Chondrocyte (in vitro differentiated cells): ENCODE measurements at regions not wholly inside any gene's neighbourhood (a gene's known extent, or its start where the extent isn't known, plus 50 kb on each side); places are given as distances from the start of the nearest gene placed in this dataset.
"Not testable (repeated sequence)": the region's sequence is repeated elsewhere in the genome, so short reads cannot be mapped to it uniquely, and the experiment has no call there.

Experiments
- DNase-seq: peaks from one replicate; pipeline ENCODE4 v3.0.0; 2021; ENCODE audit warnings: mixed read lengths, low spot score
- H3K27ac Mint-ChIP-seq: one replicate; pipeline ENCODE4 v1.8.0; 2021; ENCODE audit warnings: mild to moderate bottlenecking, moderate library complexity, mixed read lengths; ENCODE audit not compliant: unreplicated experiment
- H3K27me3 Mint-ChIP-seq: 2 replicates; pipeline ENCODE4 v1.8.0; 2021; ENCODE audit warnings: low read depth, mixed read lengths
- H3K36me3 Mint-ChIP-seq: 2 replicates; pipeline ENCODE4 v1.8.0; 2021; ENCODE audit warnings: low read depth, mixed read lengths
- H3K4me1 Mint-ChIP-seq: 2 replicates; pipeline ENCODE4 v1.8.0; 2021; ENCODE audit warnings: low read depth, mild to moderate bottlenecking, mixed read lengths
- H3K4me3 Mint-ChIP-seq: one replicate; pipeline ENCODE4 v1.8.0; 2021; ENCODE audit warnings: mild to moderate bottlenecking, moderate library complexity, mixed read lengths; ENCODE audit not compliant: unreplicated experiment
- H3K9me3 Mint-ChIP-seq: 2 replicates; pipeline ENCODE4 v1.8.0; 2021; ENCODE audit warnings: low read depth, mixed read lengths
- CTCF ChIP-seq: fragments of 200-600 bp; sonication (generic); IDR thresholded peaks from 2 replicates; pipeline ENCODE4 v1.5.0; 2021; ENCODE audit warnings: antibody characterized with exemption, mild to moderate bottlenecking, moderate library complexity

DNA sequence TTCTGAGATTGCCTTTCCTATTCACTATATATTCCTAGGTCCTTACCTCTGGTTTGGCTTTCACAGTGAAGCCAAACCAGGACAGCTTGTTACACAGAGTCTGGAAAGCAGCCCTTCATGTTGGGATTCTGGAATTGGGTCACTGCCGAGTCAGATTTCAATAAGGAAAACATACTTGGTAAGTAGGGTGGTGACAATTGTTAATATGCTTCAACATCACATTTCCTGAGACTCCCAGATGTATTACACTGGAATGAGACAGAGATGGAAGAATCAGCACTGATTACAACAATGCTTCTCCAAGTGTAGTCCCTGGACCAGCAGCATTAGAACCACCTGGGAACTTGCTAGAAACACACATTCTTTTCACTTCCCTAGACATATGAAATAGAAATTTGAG is 268.9 kb upstream of the SEMA3C start:
- TF ChIP-seq CTCF, result no peak

DNA sequence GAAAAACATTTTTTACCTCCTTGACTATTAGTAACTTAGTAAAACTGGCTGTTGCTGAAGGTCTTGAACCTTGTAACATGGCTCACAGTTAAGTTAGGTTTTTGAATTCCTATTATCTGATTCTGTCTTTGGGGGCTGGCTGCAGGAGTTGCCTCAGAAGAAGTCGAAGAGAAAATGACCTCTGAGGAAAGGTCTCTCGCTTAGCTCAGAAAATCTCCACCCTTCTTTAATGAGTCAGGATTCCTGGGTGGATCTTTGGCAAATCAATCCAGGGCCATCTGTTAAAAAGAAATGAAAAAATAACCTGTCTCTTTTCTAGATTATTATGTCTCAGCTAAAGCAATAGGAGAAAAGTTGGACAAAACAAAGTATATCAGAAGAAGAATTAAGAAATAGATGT is 267.8 kb upstream of the SEMA3C start:
- Mint-ChIP-seq H3K4me3 (no peak overlapping the region), H3K27ac (no peak overlapping the region), H3K27me3 (no peaks in the 10 kb centered on the region), H3K9me3 (no peaks in the 10 kb centered on the region), H3K4me1 (peaks cover 25% of the 10 kb centered on the region), H3K36me3 (no peaks in the 10 kb centered on the region)
- TF ChIP-seq CTCF, result no peak
- no peak for DNase-seq

More for the DNA sequence above, 268.9 kb upstream of the SEMA3C start:
- no peaks in the 10 kb centered on the region for H3K9me3 Mint-ChIP-seq
- H3K27ac Mint-ChIP-seq, result no peak overlapping the region
- no peaks in the 10 kb centered on the region for H3K27me3 Mint-ChIP-seq
- DNase-seq, result no peak
- no peaks in the 10 kb centered on the region for H3K36me3 Mint-ChIP-seq
- no peak overlapping the region for H3K4me3 Mint-ChIP-seq
- H3K4me1 Mint-ChIP-seq, result peaks cover 25% of the 10 kb centered on the region

GRCh38 chr7:81185072-81185471 is 266.2 kb upstream of the SEMA3C start:
- no peak for DNase-seq
- H3K36me3 Mint-ChIP-seq, result no peaks in the 10 kb centered on the region
- H3K27me3 Mint-ChIP-seq, result no peaks in the 10 kb centered on the region
- no peak overlapping the region for H3K27ac Mint-ChIP-seq
- no peak for TF ChIP-seq CTCF
- H3K4me1 Mint-ChIP-seq, result peaks cover 12% of the 10 kb centered on the region
- no peaks in the 10 kb centered on the region for H3K9me3 Mint-ChIP-seq
- H3K4me3 Mint-ChIP-seq, result no peak overlapping the region

DNA sequence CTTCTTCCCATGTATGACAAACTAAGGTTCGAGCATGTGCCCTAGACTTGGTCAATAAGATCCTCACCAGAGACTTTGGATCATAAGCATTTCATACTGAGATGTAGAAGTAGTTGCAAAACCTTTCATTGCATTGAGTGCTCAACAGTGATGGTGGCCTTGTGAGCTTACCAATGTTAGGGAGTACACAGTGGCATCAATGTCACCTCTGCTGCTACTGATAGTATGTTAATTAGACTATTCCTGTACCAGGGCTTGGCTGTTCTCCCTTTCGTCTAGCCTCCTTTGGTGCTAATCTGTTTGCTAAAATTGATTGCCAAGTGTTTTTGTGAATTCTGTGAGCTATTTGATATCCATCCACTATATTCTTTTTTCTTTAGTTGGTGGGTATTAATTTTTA is 264.5 kb upstream of the SEMA3C start:
- H3K4me3 Mint-ChIP-seq, result no peak overlapping the region
- H3K36me3 Mint-ChIP-seq, result peaks cover 1% of the 10 kb centered on the region
- no peaks in the 10 kb centered on the region for H3K27me3 Mint-ChIP-seq
- H3K4me1 Mint-ChIP-seq, result peaks cover 12% of the 10 kb centered on the region
- TF ChIP-seq CTCF, result no peak
- H3K9me3 Mint-ChIP-seq, result no peaks in the 10 kb centered on the region
- no peak overlapping the region for H3K27ac Mint-ChIP-seq
- DNase-seq, result no peak

DNA sequence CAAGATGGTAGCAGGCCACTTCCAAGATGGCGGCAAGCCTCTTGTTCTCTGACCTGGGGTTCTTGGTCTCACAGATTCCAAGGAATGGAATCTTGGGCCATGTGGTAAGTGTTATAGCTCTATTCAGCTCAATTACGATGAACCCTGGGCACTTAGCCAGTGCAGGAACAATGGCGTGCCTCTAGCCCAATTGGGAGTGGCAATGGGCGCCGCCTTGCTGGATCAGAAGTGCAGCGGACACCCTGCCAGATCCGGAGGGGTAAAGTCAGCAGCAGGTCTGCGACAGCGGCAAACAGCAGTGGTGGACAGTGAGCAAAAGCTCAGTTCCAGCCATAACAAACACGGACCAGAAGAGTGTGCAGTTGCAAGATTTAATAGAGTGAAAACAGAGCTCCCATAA is 263.2 kb upstream of the SEMA3C start:
- not testable (repeated sequence) for DNase-seq, H3K9me3 Mint-ChIP-seq, H3K4me1 Mint-ChIP-seq, H3K36me3 Mint-ChIP-seq, H3K27ac Mint-ChIP-seq, H3K4me3 Mint-ChIP-seq, H3K27me3 Mint-ChIP-seq

DNA sequence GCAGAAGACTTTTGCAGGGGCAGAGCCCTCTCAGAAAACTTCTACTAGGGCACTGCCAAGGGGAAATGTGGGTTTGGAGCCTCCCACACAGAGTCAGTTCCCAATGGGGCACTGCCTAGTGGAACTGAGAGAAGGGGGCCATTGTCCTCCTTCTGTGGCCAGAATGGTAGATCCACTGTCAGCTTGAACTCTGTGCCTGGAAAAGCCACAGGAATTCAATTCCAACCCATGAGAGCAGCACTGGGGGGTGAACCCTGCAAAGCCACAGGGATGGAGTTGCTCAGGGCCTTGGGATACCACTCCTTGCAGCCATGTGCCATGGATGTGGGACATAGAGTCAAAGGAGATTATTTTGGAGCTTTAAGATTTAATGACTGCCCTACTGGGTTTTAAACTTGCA is 262.2 kb upstream of the SEMA3C start:
- Mint-ChIP-seq H3K27ac (no peak overlapping the region), H3K4me3 (no peak overlapping the region), H3K4me1 (no peaks in the 10 kb centered on the region), H3K36me3 (peaks cover 1% of the 10 kb centered on the region), H3K9me3 (peaks cover 9% of the 10 kb centered on the region), H3K27me3 (no peaks in the 10 kb centered on the region)
- no peak for DNase-seq
- no peak for TF ChIP-seq CTCF
